OCI-LY1 (cell line): ENCODE measurements at regions not wholly inside any gene's neighbourhood (a gene's known extent, or its start where the extent isn't known, plus 50 kb on each side); places are given as distances from the start of the nearest gene placed in this dataset.

Source experiments
- EZH2 ChIP-seq: fragments of 200-600 bp; sonication (generic), shearing (Covaris generic); IDR thresholded peaks from 2 replicates; pipeline ENCODE4 v1.8.0; 2017; ENCODE audit warnings: borderline replicate concordance, mixed run types, mild to moderate bottlenecking, antibody characterized with exemption, low read length, moderate library complexity, mixed read lengths
- TF ChIP-seq, protein P1 (sequence below): fragments of 200-600 bp; sonication (generic), shearing (Covaris generic); IDR thresholded peaks from 2 replicates; pipeline ENCODE4 v1.5.1; 2017; ENCODE audit warnings: mild to moderate bottlenecking, antibody characterized with exemption, low read length, moderate library complexity, mixed read lengths

DNA sequence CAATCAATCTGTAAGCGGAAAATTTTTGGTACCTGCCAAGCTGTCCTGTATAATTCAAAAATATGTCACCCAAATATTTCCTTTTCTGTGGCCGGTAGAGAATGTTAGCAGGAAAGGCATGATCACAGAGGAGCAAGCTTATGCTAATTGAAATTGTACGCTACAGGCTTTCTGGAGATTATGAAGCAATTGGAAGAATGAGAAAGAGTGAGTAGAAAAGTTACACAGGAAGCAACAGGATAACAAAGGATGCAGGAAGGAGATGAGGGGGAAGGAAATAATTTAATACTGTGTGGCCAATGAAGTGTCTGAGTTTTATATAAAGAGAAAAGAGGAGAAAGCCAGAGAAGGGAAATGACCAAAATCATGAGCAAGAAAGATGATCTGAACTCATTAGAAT lies 627.2 kb upstream of the STXBP6 start:
- TF ChIP-seq, protein P1, sequence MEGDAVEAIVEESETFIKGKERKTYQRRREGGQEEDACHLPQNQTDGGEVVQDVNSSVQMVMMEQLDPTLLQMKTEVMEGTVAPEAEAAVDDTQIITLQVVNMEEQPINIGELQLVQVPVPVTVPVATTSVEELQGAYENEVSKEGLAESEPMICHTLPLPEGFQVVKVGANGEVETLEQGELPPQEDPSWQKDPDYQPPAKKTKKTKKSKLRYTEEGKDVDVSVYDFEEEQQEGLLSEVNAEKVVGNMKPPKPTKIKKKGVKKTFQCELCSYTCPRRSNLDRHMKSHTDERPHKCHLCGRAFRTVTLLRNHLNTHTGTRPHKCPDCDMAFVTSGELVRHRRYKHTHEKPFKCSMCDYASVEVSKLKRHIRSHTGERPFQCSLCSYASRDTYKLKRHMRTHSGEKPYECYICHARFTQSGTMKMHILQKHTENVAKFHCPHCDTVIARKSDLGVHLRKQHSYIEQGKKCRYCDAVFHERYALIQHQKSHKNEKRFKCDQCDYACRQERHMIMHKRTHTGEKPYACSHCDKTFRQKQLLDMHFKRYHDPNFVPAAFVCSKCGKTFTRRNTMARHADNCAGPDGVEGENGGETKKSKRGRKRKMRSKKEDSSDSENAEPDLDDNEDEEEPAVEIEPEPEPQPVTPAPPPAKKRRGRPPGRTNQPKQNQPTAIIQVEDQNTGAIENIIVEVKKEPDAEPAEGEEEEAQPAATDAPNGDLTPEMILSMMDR: no peak
- no peak for TF ChIP-seq EZH2
